ENCODE measurements at regions not wholly inside any gene's neighbourhood (a gene's known extent, or its start where the extent isn't known, plus 50 kb on each side); places are given as distances from the start of the nearest gene placed in this dataset.

- no peak overlapping the region for H3K56ac ChIP-seq (ENCODE audit: insufficient read length, low read depth, low read length)
- H4K5ac ChIP-seq (ENCODE audit: insufficient read length, low read depth, low read length), result no peak overlapping the region
- H3K23me2 ChIP-seq (ENCODE audit: insufficient read length, low read depth, low read length, poor library complexity, severe bottlenecking), result no peaks in the 10 kb centered on the region
- H2AK5ac ChIP-seq (ENCODE audit: insufficient read length, low read length), result no peak overlapping the region
- no peak overlapping the region for H2BK12ac ChIP-seq (ENCODE audit: insufficient read length, low read depth, low read length)
- H3K9me3 ChIP-seq (ENCODE audit: control insufficient read depth, low read depth, low read length), result no peaks in the 10 kb centered on the region
- no peak overlapping the region for H3K4ac ChIP-seq (ENCODE audit: low read depth, low read length)
- H3K79me2 ChIP-seq (ENCODE audit: insufficient read depth, low read length), result no peaks in the 10 kb centered on the region
- no peaks in the 10 kb centered on the region for H3K27me3 ChIP-seq (ENCODE audit: insufficient read depth, low read length)
- H3T11ph ChIP-seq (ENCODE audit: low read length), result no peak overlapping the region
- no peak overlapping the region for H2BK120ac ChIP-seq (ENCODE audit: low read depth, low read length, poor library complexity, severe bottlenecking)
- Mint-ChIP-seq H3K4me3 (no peak overlapping the region), H3K27ac (no peak overlapping the region), H3K9me3 (no peaks in the 10 kb centered on the region), H3K36me3 (ENCODE audit: insufficient read depth in 1 of 3, low read depth in 3 of 3) (no peaks in the 10 kb centered on the region), H3K27me3 (ENCODE audit: low read depth) (no peaks in the 10 kb centered on the region), H3K4me1 (no peaks in the 10 kb centered on the region)
- no peaks in the 10 kb centered on the region for H3K79me1 ChIP-seq (ENCODE audit: insufficient read depth, low read depth, low read length, poor library complexity, severe bottlenecking)
- no peak overlapping the region for H2BK20ac ChIP-seq (ENCODE audit: low read depth, low read length, poor library complexity, severe bottlenecking)
- no peak overlapping the region for H3K4me2 ChIP-seq (ENCODE audit: insufficient read depth, insufficient read length, low read length)
- H3K4me1 ChIP-seq (ENCODE audit: insufficient read depth, low read length), result no peaks in the 10 kb centered on the region
- WGBS (ENCODE audit: extremely low coverage, insufficient read length, low lambda C conversion rate), result no CpG with 5 or more reads among the region's 2 CpGs
- no peak overlapping the region for H2BK15ac ChIP-seq (ENCODE audit: low read depth, low read length)
- no peak overlapping the region for H2BK5ac ChIP-seq (ENCODE audit: insufficient read length, low read length)
- no peak overlapping the region for H2AFZ ChIP-seq (ENCODE audit: low read length)
- no peak overlapping the region for H3K18ac ChIP-seq (ENCODE audit: insufficient read length, low read depth, low read length)
- TF ChIP-seq, protein P1, sequence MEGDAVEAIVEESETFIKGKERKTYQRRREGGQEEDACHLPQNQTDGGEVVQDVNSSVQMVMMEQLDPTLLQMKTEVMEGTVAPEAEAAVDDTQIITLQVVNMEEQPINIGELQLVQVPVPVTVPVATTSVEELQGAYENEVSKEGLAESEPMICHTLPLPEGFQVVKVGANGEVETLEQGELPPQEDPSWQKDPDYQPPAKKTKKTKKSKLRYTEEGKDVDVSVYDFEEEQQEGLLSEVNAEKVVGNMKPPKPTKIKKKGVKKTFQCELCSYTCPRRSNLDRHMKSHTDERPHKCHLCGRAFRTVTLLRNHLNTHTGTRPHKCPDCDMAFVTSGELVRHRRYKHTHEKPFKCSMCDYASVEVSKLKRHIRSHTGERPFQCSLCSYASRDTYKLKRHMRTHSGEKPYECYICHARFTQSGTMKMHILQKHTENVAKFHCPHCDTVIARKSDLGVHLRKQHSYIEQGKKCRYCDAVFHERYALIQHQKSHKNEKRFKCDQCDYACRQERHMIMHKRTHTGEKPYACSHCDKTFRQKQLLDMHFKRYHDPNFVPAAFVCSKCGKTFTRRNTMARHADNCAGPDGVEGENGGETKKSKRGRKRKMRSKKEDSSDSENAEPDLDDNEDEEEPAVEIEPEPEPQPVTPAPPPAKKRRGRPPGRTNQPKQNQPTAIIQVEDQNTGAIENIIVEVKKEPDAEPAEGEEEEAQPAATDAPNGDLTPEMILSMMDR (conservative IDR thresholded peaks at IDR 0.05), result no peak
- no peak overlapping the region for H3K23ac ChIP-seq (ENCODE audit: insufficient read length, low read depth, low read length)
- DNase-seq, result no peak
- H4K91ac ChIP-seq (ENCODE audit: insufficient read length, low read depth, low read length), result no peak overlapping the region
- no peak overlapping the region for H4K8ac ChIP-seq (replicated peaks; ENCODE audit: insufficient read length, low read depth, low read length)
- H4K20me1 ChIP-seq (ENCODE audit: control insufficient read depth, insufficient read depth, insufficient read length), result no peaks in the 10 kb centered on the region
- H3K27ac ChIP-seq (ENCODE audit: insufficient read length, low read depth, low read length), result no peak overlapping the region
- no peak overlapping the region for H3K14ac ChIP-seq (ENCODE audit: insufficient read depth, low read length)
- H3K9ac ChIP-seq (ENCODE audit: extremely low read depth, insufficient read length, low read length), result no peak overlapping the region
Observed at GRCh38 chr13:64020126-64020525, 2604.5 kb upstream of the PCDH20 start.
